ENCODE measurements at regions not wholly inside any gene's neighbourhood (a gene's known extent, or its start where the extent isn't known, plus 50 kb on each side); places are given as distances from the start of the nearest gene placed in this dataset.
A peak's percentile ranks its signal among the peaks of the same experiment; 100 is the strongest.

DNA sequence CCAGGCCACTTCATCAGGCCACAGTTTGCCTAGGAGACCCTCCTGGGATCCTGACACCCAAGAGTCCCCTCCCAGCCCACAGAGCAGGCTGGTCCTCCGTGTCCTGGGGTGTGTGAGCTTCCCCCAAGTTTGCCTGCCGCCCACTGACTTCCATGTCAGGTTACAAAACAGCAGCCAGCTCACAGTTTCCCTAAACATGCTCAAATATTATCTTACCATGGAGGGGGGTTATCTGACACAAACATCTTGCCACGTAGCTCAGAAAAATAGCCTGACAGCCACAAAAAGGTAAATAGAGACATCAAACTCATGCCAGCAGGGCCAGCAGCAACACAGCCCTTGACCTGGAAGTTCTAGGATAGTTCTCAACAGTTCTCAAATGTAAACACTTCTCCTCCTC is 346.5 kb downstream of the TNS1 start:
- no peak for DNase-seq (ENCODE audit: low read depth in 3 of 3)

DNA sequence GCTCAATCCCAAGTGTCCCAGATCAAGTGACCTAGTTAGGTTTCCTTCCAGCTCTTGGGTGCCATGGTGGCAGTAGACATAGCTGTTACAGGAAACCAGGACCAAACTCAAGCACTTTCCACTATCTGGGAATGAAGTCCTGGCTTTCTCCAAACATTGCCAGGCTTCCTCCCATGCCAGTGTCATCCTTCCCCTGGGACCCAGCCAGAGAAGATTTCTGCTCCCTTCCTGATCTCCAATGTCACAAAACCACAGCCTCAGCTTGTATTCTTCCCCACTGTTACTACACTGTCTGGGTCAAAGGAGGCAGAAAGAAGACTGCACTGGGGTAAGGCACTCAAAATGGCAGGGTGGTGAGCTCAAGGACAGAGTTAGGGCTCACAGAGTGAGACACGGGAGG is 347.1 kb downstream of the TNS1 start:
- no peak for DNase-seq (ENCODE audit: low read depth in 3 of 3)

DNA sequence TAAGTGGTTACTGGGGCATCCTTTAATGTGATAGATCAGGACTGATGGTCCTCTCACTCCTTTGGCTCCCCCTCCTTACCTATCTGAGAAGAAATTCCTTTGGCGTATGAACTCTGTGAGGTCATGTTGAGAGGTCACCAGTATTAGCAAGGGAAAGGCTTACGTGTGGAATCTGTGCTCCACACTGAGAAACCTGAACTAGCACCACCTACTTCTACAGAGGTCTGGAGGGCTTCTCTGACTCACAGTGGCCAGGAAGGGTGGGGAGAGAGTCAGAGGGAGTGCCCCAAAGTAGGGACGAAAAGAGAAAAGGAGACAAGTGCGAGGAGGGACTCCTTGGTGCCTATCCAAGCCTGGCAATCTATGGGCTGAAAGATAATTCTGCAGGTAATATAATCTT is 348.6 kb downstream of the TNS1 start:
- DNase-seq (ENCODE audit: low read depth in 3 of 3): no peak

DNA sequence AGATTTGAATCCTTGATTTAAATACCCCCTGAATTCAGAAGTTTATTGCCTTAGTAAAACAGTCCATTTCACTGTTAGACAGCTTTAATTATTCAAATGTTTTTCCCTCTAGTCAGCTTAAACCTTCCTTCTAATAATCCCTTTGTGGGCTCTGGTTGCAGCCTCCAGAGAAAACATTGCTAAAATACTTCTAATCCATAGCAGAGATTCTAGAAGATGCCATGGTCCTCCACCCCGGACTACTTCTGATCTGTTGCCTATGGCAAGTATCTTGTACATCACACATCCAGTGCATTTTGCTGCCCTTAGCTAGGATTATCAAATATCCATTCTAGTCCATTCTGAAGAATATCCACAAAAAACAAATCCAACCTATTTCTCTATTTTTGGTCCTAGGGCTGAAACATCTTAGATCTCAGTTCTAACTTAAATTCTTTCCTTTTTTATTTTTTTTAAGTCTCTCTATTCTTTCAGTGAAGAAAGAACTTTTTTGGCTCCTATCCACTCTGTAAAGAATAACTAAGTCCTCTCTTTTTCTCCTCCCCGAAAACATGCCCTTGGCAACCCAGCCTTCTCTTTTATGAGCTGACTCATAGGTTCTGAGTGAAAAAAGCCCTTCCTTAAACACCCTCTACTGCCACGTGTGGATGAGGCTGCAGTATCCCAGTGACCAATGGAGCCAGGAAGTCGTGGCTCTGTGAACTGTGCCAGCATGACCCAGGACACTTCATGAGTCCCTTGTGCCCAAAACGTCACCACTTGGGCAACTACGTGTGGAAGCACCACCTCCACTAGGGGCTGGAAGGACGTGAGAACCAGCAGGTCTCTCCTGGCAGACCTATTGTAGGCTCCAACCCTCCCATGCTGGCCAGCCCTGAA is 349.8 kb downstream of the TNS1 start:
- no peak for DNase-seq (ENCODE audit: low read depth in 3 of 3)

DNA sequence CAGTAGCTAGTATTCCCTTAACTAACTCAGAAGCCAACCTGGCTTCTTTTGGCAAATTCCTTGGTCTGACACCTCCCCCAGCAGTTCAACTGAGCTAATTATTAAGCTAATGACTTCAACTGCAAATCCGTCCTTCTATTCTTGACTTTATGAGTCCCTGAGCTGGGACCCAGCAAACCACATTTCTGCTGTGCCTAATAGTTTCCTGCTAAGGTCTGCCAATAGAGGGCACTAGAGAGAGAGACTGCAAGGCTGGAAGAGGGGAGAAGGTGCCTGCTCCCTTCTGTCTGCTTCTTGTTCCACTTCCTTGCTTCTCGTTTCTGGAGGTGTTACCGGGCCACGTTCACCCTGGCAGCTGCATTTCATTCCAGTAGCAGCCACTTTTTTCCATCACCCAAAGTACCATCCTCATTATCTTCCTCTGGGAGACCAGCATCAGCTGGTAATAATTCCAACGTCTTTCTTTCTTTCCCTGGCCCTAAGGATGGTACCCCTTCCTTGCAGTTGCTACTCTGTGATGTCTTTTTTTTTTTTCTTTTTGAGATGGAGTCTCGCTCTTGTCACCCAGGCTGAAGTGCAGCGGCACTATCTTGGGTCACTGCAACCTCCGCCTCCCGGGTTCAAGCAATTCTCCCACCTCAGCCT is 352.0 kb downstream of the TNS1 start:
- peak in 1 of 3 experiments; percentile 3 for DNase-seq (ENCODE audit: low read depth in 3 of 3)

DNA sequence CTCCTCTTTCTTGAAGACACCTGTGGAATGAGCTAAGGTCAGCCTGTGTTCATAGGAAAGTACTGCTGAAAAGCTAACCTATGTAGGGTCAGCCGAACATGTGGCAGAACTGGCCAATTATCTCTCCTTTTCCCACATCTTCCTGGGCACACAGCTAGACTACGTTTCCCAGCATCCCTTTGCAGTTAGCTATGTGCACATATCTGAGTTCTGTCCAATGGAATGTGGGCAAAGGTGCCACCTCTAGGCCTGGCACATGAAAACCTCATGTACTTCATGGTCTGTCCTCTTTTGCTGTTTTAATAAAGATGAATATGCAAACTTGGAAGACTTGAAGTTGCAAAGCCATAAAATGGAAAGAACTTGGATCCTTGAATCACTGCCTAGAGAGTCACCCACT is 352.6 kb downstream of the TNS1 start:
- no peak for DNase-seq (ENCODE audit: low read depth in 3 of 3)

DNA sequence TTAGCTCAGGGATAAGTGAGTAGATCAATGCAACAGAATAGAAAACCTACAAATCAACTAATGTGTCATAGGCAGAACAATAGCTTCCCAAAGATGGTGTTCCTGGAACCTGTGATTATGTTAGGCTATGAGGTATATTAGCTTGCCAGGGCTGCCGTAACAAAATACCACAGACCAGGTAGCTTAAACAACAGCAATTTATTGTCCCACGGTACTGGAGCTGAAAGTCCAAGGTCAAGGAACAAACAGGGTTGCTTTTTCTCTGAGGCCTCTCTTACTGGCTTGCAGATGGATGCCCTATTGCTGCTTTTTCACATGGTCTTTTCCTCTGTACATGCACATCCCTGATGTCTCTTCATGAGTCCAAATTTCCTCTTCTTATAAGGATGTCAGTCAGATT is 354.9 kb downstream of the TNS1 start:
- no peak for DNase-seq (ENCODE audit: low read depth in 3 of 3)

DNA sequence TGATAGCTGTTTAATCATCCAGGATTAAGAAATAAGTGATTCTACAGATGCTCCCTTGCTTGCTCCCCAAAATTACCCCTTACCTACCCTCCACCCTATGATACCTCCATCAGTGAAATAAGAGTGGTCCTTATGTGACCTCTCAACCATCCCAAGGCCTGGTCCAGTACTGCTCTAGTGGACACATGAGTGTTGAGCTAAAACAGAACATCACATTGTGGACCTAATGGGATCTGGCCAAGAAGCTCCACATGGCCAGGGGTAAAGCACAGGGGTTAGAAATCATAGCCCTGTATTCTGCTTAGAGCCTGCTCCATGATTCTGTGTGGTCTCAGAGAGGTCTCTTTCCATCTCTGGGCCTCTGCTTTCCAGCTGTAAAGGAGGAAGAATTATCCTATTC is 355.6 kb downstream of the TNS1 start:
- DNase-seq (ENCODE audit: low read depth in 3 of 3): no peak

DNA sequence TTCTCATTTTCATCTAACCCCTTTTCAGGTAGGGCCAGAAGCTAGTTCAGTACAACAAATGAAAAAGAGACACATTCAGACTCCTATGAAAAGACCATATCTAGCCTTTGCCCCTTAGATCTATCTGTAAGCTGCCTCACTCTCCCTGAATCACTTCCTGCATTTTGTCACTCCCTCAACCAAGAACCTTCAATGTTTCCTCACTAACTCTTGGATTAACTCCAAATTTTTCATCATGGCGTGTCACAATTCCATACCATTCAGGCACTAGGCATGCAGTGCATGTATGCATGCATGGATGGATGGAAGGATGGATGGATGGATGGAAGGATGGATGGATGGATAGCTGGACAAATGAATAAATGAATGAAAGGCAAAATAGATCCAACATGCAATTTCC is 356.9 kb downstream of the TNS1 start:
- DNase-seq (ENCODE audit: low read depth in 3 of 3): no peak

DNA sequence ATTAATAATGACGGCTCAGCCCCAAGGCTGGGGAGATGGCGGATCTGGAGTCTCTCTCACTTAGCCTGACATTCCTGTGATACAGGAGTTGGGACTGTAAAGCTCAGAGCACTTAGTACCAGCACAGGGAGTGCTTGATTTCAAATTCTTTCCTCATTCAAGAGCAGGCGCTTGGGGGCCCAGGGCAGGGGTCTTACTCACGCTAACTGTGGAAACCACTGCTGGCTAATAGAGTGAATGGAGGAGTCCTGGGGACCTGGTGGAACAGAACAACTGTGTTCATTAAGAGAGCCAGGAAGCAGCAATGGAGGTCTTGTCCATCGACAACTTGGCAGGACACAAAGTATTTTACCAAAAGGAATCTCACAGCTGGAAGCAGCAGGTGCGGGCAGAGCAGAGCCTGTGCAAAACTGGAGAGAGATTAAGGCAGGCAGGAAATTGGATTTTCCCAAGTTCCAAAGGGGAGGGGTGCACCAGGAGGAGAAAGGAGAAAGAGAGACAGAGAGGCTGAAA is 358.9 kb downstream of the TNS1 start:
- no peak for DNase-seq (ENCODE audit: low read depth in 3 of 3)

DNA sequence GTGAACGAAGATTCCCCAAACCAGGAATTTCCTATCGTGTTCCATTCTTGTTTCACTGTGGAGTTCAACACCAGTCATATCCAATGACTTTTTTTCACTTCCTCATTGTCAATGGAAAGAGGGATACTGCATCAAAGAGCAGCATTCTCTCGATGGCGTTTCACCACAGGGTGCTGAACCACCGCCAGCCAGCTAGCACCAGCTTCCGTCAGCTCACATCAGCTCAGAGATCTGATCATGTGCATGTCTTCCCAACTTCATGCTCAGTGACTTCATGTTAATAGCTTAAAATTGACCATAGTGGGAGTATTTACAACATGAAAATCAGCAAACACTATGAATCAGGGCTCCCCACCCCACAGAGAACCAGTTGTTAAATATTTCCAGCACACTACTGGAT is 359.9 kb downstream of the TNS1 start:
- DNase-seq (ENCODE audit: low read depth in 3 of 3): no peak

DNA sequence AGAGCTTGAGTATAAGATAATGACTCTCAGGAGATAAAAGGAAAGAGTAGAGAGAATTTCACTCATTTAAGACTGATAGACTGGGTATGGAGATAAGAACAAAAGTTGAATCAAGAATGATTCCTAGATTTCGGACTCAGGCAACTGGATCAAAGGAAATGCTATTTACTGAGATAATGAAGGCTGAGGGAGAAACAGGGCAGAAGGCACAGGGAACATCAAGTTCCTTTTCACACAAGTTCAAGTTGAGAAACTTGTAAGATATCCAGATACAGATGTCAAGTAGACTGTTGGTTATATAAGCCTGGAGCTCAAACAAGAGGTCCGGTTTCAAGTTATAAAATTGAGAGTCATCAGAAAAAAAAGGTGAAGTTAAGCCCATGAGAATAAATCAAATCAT is 360.8 kb downstream of the TNS1 start:
- no peak for DNase-seq (ENCODE audit: low read depth in 3 of 3)

DNA sequence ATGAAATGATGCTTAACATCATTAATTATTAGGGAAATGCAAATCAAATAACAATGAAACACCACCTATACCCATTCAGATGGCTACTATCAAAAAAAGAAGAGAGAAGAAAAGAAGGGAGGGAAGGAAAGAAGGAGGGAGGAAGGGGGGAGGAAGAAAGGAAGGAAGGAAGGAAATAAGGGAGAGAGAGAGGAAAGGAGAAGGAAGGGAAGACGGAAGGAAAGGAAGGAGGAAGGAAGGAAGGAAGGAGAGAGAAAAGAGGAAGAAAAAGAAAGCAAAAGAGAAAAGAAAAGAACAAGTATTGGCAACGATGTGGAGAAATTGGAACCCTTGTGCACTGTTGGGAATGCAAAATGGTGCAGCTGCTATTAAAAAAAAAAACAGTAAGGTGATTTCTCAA is 363.3 kb downstream of the TNS1 start:
- no peak for DNase-seq (ENCODE audit: low read depth in 3 of 3)

DNA sequence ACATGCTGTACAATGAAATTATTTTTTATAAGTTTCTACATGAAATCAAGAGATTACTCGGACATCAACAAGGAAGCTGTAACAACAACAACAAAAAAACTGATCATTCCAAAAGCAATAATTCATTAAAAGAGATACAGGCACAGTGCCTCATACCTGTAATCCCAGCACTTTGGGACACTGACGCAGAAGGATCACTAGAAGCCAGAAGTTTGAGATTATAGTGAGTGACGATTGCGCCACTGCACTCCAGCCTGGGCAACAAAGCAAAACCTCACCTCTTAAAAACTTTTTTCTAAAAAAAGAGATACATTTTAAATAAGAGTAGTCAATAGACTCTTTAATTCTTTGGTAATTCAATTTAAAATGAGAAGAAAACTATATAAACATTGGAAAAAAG is 364.3 kb downstream of the TNS1 start:
- DNase-seq (ENCODE audit: low read depth in 3 of 3): no peak

DNA sequence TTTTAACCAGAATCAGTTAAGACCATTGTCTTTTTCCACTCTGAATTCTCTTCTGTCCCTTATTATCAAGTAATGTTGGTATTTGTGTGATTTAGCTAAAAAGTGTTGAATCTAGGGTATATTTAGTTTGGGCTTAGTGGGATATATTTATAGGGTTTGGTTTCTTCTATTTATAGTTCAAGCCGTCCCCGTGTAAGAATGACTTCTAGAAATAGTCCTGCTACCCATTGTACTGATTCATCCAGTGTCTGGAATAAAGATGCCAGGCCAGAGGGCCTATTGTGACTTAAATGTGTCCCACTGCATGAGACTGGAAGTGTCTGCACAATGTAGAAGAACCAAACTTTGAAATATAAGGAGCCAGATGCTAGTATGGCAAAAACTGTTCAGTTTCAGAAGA is 364.8 kb downstream of the TNS1 start:
- DNase-seq (ENCODE audit: low read depth in 3 of 3): no peak

DNA sequence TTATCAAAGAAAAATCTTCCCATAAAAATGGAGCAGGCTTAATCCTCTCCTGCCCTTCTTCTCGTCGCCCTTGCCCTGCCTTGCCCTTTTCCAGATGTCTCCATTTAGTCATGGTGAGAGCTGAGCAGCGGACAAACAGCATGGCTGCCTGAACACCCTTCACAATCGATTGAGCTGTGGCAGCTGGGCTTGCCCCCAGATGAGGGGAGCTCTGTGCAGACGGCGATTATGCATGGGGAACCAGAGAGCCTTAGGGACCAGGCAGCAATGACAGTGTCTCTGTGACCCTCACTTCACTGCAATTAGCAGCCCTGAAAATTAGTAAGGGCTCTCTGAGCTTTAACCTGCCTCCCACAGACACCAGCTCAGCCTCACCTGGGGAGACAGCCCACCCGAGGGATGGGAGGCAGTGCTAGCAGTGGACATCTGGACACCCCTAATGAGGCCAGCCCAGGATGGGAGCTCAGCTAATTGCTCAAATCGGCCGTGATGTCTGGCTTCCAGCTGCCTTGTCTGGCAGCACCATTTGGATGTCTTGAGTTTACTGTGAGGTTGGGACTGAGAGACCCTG is 365.7 kb downstream of the TNS1 start:
- no peak for DNase-seq (ENCODE audit: low read depth in 3 of 3)

DNA sequence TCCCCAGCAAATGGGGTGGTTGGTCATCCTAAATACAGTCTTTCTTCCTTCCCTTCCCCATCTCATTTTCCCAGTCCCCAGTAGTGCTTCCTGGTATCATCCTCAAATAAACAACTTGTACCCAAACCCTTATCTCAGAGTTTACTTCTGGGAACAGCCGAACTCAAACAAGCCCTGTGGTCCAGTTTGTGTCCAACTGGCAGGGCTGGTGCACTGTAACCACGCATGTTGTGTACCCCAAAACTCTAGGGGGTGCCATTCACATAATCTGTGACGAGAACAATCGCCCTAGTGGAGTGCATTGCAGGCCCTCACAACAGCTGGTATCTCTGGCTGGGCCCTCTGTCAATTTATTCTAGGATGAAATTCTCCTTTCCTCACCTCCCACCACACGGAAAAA is 366.2 kb downstream of the TNS1 start:
- no peak for DNase-seq (ENCODE audit: low read depth in 3 of 3)

DNA sequence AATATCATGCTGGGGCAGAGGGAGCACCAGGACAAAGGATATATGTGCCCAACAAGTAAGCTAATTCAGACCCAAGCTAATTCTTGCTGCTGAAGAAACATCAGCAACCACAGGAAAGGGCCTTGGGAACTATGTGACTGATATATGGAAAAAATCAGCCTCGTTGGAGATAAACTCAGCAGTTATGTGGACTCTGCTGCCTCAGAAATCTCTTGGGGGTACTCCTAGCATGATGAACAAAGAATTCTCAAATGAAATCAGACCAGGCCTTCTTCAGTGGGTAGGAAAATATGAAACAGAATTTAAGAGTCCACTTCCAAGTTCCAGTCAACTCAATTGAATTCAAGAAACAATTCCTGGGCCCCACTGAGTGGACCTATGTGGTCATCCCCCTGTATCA is 367.9 kb downstream of the TNS1 start:
- no peak for DNase-seq (ENCODE audit: low read depth in 3 of 3)

DNA sequence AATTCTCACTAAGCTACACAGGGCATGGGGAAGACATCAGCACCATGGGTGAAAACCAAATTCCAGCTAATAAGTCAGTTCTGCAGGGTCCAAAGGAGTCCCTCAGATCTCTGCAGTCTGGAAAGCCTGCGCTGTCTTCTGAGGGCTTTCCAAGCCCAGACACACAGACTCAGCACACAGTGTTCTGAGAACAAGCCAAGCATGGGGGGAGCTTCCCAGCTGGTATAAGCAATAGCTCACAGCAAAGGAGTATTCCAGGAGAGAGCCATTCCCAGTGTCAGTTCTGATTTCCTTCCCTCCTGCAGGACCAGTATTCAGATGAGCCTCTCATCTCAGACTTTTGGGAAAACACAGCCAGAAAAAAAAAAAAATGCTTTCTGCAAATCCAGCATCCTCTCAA is 370.8 kb downstream of the TNS1 start:
- DNase-seq (ENCODE audit: low read depth in 3 of 3): no peak

DNA sequence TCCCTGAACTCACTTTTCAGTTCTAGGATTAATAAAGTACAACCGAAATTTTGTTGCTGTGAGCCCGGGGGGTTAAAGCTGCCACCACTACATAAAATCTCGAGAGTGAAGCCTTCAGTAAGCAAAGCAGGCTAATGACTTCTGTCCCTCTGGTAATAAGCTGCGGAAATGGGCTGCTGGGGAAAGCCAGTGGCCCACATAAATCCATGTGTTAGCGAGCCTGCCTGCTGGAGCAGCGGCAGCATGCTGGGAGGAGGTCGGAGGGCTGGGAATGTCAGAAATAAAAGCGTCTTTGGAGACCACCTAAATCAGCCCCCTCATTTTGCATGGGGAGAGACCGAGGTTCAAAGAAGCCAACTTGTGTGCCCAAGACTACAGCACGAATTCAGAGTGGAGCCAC is 371.7 kb downstream of the TNS1 start:
- DNase-seq (ENCODE audit: low read depth in 3 of 3): no peak

DNA sequence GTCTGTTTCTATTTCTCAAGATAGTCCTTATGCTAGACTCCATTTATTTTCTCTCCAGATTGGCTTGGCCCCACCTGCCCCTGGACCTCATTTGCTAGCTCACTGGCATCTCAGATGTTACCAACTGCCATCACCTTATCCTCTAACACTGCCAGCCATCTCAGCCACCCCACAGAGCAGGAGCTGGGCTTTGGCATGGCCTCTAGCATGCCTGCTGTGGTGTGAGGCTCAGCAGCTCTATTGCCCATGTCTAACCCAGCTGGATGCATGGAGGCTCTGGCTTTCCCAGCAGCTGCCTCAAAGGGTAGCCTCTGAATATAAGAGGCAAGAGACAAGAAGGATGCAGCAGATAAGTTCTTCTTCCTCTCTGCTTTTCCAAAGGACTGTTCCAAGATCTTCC is 373.4 kb downstream of the TNS1 start:
- no peak for DNase-seq (ENCODE audit: low read depth in 3 of 3)

DNA sequence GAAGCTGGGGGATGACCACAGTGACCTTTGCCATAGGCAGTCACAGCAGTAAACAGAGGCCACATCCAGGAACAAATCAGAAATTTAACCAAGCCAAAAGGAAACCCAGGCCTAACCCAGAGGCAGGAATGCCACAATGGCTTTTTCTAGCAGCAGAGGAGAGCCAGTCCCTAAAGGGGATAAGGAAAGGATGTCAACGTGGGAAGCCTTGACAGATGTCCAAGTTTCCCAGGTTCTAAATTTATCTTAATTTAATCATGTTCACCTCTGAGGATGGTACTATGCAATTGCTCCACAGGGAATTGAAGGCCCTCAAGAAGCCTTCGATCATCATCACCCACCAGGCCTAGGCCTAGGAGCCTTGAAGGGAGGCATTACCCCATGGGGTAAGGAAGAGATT is 374.7 kb downstream of the TNS1 start:
- DNase-seq (ENCODE audit: low read depth in 3 of 3): no peak

DNA sequence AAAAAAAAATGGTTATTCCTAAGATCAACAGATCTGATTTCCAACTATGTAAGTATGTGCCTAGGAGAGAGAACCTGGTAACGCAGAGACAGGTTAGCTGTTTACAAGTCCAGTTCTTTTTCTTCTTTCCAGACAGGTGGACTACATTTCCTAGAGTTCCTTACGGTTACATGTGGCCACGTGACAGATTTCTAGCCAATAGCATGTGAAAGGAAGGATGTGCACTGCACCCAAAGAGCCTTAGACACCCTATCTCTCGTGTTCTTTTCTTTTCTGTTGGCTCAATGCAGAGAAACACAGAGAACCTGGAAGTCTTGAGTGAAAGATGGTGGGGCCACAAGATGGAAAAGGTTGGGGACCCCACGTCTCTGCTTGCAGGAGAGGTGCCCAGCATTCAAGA is 375.9 kb downstream of the TNS1 start:
- DNase-seq (ENCODE audit: low read depth in 3 of 3): no peak
